ENCODE measurements at regions not wholly inside any gene's neighbourhood (a gene's known extent, or its start where the extent isn't known, plus 50 kb on each side); places are given as distances from the start of the nearest gene placed in this dataset.
"Not testable (repeated sequence)": the region's sequence is repeated elsewhere in the genome, so short reads cannot be mapped to it uniquely, and the experiment has no call there.

DNA sequence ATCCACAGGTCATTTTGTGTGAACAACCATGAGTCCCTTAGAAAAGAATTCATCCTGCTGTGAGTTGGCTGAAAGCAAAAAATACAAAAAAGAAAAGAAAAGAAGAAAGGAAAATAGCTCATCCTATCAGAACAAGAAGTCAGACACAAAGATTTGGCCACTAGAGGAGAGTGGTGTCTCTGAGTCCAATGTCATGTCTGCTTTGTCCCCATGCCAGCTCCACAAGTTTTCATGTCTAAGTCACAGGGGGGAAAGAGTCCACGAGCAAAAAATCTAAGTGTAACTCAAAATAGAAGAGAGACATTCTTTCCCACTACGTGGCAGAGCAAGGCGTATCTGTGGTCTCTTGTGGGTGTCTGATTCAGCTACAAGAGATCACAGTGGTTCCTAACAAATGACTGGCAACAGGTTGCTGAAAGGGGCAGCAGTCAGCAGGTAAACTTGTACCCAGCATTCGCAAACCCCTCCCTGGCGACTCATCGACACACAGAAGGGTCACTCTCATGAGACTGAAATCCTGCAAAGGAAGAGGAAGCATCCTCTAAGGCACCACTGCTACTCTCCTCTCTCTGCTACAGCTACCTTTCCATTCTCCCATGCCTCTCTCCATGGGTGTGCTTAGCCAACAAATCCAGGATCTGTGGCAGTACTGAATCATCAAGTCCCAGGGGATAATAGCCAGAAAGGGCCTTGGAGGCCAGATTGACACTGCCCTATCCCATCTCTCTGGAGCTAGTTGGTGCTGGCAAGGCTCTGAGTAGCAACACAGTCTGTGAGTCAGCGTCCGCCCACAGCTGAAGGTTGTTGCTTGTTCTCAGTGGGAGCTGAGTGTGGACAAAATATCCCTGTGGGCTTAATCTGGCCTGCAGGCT is 123.0 kb upstream of the SLC39A10 start:
- DNase-seq: no peak
- TF ChIP-seq, protein P1, sequence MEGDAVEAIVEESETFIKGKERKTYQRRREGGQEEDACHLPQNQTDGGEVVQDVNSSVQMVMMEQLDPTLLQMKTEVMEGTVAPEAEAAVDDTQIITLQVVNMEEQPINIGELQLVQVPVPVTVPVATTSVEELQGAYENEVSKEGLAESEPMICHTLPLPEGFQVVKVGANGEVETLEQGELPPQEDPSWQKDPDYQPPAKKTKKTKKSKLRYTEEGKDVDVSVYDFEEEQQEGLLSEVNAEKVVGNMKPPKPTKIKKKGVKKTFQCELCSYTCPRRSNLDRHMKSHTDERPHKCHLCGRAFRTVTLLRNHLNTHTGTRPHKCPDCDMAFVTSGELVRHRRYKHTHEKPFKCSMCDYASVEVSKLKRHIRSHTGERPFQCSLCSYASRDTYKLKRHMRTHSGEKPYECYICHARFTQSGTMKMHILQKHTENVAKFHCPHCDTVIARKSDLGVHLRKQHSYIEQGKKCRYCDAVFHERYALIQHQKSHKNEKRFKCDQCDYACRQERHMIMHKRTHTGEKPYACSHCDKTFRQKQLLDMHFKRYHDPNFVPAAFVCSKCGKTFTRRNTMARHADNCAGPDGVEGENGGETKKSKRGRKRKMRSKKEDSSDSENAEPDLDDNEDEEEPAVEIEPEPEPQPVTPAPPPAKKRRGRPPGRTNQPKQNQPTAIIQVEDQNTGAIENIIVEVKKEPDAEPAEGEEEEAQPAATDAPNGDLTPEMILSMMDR (IDR thresholded peaks at IDR 0.05; ENCODE audit: low read depth, low read length): 0 out of 2 replicates have a peak, but pooled peaks have one; percentile 0
- no peaks in the 10 kb centered on the region for H3K9me3 ChIP-seq (ENCODE audit: severe bottlenecking)
- H3K27ac ChIP-seq: no peak overlapping the region
- H3K36me3 ChIP-seq: no peaks in the 10 kb centered on the region
- H3K27me3 ChIP-seq (ENCODE audit: insufficient read depth, low read depth, severe bottlenecking): no peaks in the 10 kb centered on the region
- H3K4me3 ChIP-seq (ENCODE audit: low read depth, low read length): no peak overlapping the region

DNA sequence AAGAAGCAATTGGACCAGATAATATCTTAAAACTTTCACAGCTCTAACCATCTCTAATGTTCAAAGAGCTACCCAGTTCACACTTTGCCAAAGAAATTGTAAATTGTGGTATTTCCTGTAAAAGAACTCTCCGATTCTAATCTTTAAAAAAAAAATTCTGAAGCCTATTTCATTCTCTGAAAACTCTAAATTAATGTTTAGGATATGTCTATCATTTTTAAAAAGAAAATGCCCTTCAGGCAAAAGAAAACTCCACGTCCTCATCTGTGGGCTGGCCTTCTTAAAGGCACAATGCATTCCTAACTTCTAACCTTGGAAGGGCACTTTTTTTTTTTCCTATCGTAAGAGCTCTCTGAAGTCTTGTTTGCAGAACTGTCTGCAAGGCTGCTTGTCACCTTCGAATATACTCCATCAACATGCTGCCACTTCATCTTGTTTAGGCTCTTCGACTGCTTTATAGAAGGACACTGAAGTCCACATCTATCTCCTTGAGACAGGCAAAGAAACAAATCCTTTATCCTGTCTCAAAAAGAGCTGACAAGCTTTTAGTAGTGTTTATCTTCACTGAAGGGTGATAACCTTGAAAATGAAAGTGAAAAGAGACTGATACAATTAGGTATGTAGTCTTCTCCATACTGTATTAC is 124.3 kb upstream of the SLC39A10 start:
- TF ChIP-seq, protein P1 (IDR thresholded peaks at IDR 0.05; ENCODE audit: low read depth, low read length): no peak
- DNase-seq: no peak
- H3K4me3 ChIP-seq (ENCODE audit: low read depth, low read length): no peak overlapping the region

DNA sequence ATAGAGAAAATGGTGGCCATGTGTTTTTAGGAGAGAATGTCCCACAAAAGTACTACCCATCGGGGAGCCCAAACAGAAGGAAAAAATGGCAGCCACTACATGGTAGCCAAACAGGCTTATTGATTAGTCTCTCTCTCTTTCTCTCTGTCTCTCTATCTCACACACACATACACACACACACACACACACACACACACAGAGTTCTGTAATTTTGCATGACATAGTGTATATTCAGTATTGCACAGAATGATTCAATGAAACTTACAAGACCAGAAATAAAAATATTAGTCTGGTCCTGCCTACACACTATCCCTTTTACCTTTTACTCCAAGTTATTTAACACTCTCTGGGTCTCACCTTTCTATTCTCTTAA is 124.8 kb upstream of the SLC39A10 start:
- Histone ChIP-seq H3K27ac (no peak overlapping the region), H3K4me3 (ENCODE audit: low read depth, low read length) (no peak overlapping the region)

More for the DNA sequence above, 124.3 kb upstream of the SLC39A10 start:
- no peak overlapping the region for H3K27ac ChIP-seq
- H3K9me3 ChIP-seq (ENCODE audit: severe bottlenecking): no peaks in the 10 kb centered on the region
- H3K36me3 ChIP-seq: no peaks in the 10 kb centered on the region
- no peaks in the 10 kb centered on the region for H3K27me3 ChIP-seq (ENCODE audit: insufficient read depth, low read depth, severe bottlenecking)

DNA sequence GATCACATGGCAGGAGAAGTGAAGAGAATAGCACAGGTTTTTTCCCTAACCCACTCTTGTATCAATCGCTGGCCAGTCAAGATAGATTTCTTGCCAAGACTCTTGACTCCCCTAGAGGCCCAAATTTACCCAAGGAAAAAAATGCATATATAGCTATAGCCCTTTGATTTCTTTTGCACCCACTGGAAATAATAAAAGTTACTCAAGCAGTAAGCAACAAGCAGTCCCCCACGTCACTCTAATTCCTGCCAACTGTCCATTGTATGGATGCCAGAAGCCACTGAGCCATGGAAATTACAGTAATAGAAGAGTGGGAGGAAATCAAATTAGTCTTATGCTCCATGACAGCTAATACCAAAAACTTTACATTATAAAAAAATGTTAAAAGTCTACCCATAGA is 125.3 kb upstream of the SLC39A10 start:
- no peak overlapping the region for H3K27ac ChIP-seq
- no peak overlapping the region for H3K4me3 ChIP-seq (ENCODE audit: low read depth, low read length)
- H3K9me3 ChIP-seq (ENCODE audit: severe bottlenecking): no peaks in the 10 kb centered on the region
- H3K27me3 ChIP-seq (ENCODE audit: insufficient read depth, low read depth, severe bottlenecking): no peaks in the 10 kb centered on the region
- no peak for DNase-seq
- TF ChIP-seq, protein P1 (IDR thresholded peaks at IDR 0.05; ENCODE audit: low read depth, low read length): no peak
- no peaks in the 10 kb centered on the region for H3K36me3 ChIP-seq

More for the DNA sequence above, 124.8 kb upstream of the SLC39A10 start:
- Histone ChIP-seq H3K9me3 (ENCODE audit: severe bottlenecking) (no peaks in the 10 kb centered on the region), H3K27me3 (ENCODE audit: insufficient read depth, low read depth, severe bottlenecking) (no peaks in the 10 kb centered on the region), H3K36me3 (no peaks in the 10 kb centered on the region)
- TF ChIP-seq, protein P1 (IDR thresholded peaks at IDR 0.05; ENCODE audit: low read depth, low read length): no peak
- no peak for DNase-seq

DNA sequence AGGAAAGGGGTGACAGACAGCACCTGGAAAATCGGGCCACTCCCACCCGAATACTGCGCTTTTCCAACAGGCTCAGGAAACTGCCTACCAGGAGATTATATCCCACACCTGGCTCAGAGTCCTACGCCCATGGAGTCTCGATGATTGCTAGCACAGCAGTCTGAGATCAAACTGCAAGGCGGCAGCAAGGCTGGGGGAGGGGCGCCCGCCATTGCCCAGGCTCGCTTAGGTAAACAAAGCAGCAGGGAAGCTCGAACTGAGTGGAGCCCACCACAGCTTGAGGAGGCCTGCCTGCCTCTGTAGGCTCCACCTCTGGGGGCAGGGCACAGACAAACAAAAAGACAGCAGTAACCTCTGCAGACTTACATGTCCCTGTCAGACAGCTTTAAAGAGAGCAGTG is 133.8 kb upstream of the SLC39A10 start:
- not testable (repeated sequence) for H3K27me3 ChIP-seq (ENCODE audit: insufficient read depth, low read depth, severe bottlenecking); H3K9me3 ChIP-seq (ENCODE audit: severe bottlenecking); H3K36me3 ChIP-seq; DNase-seq; H3K4me3 ChIP-seq (ENCODE audit: low read depth, low read length); H3K27ac ChIP-seq

DNA sequence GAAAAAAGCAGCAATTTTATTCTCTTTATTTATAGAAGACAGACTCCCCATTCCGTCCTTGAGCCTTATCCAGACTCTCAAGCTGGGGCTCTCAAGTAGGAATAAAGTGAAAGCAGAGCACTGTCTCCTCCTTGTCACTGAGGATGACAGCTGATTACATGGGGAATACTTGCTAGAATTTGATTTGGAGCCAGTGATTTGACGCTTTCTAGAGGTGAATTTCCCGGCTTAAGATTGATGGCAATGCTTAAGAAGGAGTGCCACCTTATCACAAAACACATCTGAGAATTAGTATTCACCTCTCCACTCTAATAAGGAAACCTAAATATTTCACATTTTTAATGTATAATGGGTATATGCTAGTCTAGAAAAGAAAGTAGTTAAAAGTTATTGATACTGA is 135.4 kb upstream of the SLC39A10 start:
- Histone ChIP-seq H3K4me3 (ENCODE audit: low read depth, low read length) (no peak overlapping the region), H3K36me3 (no peaks in the 10 kb centered on the region), H3K27me3 (ENCODE audit: insufficient read depth, low read depth, severe bottlenecking) (no peaks in the 10 kb centered on the region), H3K27ac (no peak overlapping the region), H3K9me3 (ENCODE audit: severe bottlenecking) (no peaks in the 10 kb centered on the region)
- DNase-seq: no peak
- TF ChIP-seq, protein P1 (IDR thresholded peaks at IDR 0.05; ENCODE audit: low read depth, low read length): no peak

Data from WERI-Rb-1 (cell line).